Mammary epithelial cell (primary cell): ENCODE measurements at regions not wholly inside any gene's neighbourhood (a gene's known extent, or its start where the extent isn't known, plus 50 kb on each side); places are given as distances from the start of the nearest gene placed in this dataset.

ENCODE experiments used
- EZH2 ChIP-seq: IDR thresholded peaks from 2 replicates; pipeline ENCODE4 v1.6.1; 2012; ENCODE audit warnings: low read length, inconsistent platforms, borderline replicate concordance
- TF ChIP-seq, protein P1 (sequence below), 2 donors: IDR thresholded peaks in 1 of 2; conservative IDR thresholded peaks in 1 of 2; 2 replicates each; pipeline ENCODE4 v1.5.1; 2011 to 2012; ENCODE audit warnings: inconsistent platforms in 2 of 2, low read length in 2 of 2, mild to moderate bottlenecking in 2 of 2, control low read depth in 1 of 2, low read depth in 1 of 2; ENCODE audit not compliant: insufficient read depth in 1 of 2; ENCODE audit errors: extremely low read depth in 1 of 2

DNA sequence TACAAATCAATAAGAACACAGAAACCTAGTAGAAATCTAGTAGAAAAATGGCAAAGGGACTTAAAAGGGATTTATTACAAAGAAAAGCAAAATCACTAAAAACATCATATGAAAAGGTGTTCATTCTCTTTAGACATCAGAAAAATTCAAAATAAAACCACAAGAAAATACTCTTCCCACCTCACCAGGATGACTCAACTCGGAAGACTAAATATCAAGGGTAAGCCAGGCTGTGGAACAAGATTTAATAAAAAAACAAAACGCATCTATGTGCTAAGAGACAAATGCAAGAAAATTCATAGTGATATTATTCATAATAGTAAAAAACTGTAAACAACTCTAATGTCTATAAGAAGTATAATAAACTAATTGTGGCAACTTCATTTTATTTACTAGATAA, 181.6 kb upstream of the GHR start:
- TF ChIP-seq, protein P1, sequence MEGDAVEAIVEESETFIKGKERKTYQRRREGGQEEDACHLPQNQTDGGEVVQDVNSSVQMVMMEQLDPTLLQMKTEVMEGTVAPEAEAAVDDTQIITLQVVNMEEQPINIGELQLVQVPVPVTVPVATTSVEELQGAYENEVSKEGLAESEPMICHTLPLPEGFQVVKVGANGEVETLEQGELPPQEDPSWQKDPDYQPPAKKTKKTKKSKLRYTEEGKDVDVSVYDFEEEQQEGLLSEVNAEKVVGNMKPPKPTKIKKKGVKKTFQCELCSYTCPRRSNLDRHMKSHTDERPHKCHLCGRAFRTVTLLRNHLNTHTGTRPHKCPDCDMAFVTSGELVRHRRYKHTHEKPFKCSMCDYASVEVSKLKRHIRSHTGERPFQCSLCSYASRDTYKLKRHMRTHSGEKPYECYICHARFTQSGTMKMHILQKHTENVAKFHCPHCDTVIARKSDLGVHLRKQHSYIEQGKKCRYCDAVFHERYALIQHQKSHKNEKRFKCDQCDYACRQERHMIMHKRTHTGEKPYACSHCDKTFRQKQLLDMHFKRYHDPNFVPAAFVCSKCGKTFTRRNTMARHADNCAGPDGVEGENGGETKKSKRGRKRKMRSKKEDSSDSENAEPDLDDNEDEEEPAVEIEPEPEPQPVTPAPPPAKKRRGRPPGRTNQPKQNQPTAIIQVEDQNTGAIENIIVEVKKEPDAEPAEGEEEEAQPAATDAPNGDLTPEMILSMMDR (conservative IDR thresholded peaks at IDR 0.05 in 1 of 2, IDR thresholded peaks at IDR 0.05 in 1 of 2; ENCODE audit: extremely low read depth in 1 of 2, insufficient read depth in 1 of 2, low read depth in 1 of 2, low read length in 2 of 2), result no peak
- TF ChIP-seq EZH2, result no peak
